A673 (cell line): ENCODE measurements at regions not wholly inside any gene's neighbourhood (a gene's known extent, or its start where the extent isn't known, plus 50 kb on each side); places are given as distances from the start of the nearest gene placed in this dataset.

ENCODE experiments used
- BruUV-seq: library from RNA; stranded (reverse); fragments of 400-500 nt; replicated peaks from 2 replicates; lab custom pipeline; 2021; lab: Mats Ljungman, UMichigan
- CTCF ChIA-PET: fragments of 300-600 bp; sonication (Branson Sonifier 250); formaldehyde crosslinking; loops from one replicate; lab custom pipeline; 2022; ENCODE audit warnings: antibody characterized with exemption; lab: Charles Lee
- POLR2A ChIA-PET: fragments of 300-600 bp; sonication (Branson Sonifier 250); formaldehyde crosslinking; loops from one replicate; lab custom pipeline; 2022; ENCODE audit warnings: antibody characterized with exemption; ENCODE audit not compliant: low non-redundant PET; lab: Charles Lee
- DNase-seq: peaks from one replicate; pipeline ENCODE4 v3.0.0-alpha.2; 2015; ENCODE audit warnings: low spot score
- H3K27ac ChIP-seq: fragments of 200-600 bp; sonication (generic); 2 replicates; pipeline ENCODE4 v1.5.1; 2016; ENCODE audit warnings: mixed run types, low read depth, mild to moderate bottlenecking, mixed read lengths, antibody characterized with exemption, low read length; ENCODE audit not compliant: poor library complexity, severe bottlenecking
- H3K27me3 ChIP-seq: fragments of 200-600 bp; sonication (generic); replicated peaks from 2 replicates; pipeline ENCODE4 v1.6.1; 2017; ENCODE audit warnings: mixed run types, low read depth, mild to moderate bottlenecking, mixed read lengths, antibody characterized with exemption, low read length; ENCODE audit not compliant: insufficient read depth, poor library complexity
- H3K36me3 ChIP-seq: fragments of 200-600 bp; sonication (generic); 2 replicates; pipeline ENCODE4 v1.6.1; 2016; ENCODE audit warnings: mixed run types, mild to moderate bottlenecking, mixed read lengths, antibody characterized with exemption, low read length; ENCODE audit not compliant: insufficient read depth, poor library complexity, severe bottlenecking
- H3K4me1 ChIP-seq: fragments of 200-600 bp; sonication (generic); 2 replicates; pipeline ENCODE4 v1.6.1; 2017; ENCODE audit warnings: mixed run types, mild to moderate bottlenecking, mixed read lengths, antibody characterized with exemption, low read length; ENCODE audit not compliant: insufficient read depth, poor library complexity, severe bottlenecking
- H3K4me3 ChIP-seq: fragments of 200-600 bp; sonication (generic); 2 replicates; pipeline ENCODE4 v1.5.1; 2016; ENCODE audit warnings: low read depth, mixed run types, mild to moderate bottlenecking, mixed read lengths, low read length; ENCODE audit not compliant: poor library complexity, severe bottlenecking
- H3K9me3 ChIP-seq: fragments of 200-600 bp; sonication (generic); 2 replicates; pipeline ENCODE4 v1.6.1; 2016; ENCODE audit warnings: mixed run types, low read depth, mild to moderate bottlenecking, mixed read lengths, antibody characterized with exemption, low read length; ENCODE audit not compliant: poor library complexity, severe bottlenecking
- CTCF ChIP-seq: fragments of 300-800, 200-600 bp; sonication (generic); conservative IDR thresholded peaks from 2 replicates; pipeline ENCODE4 v1.5.1; 2017; ENCODE audit warnings: low read depth, mild to moderate bottlenecking, antibody characterized with exemption, low read length, moderate library complexity, mixed read lengths
- EZH2 ChIP-seq: fragments of 200-600 bp; sonication (generic); IDR thresholded peaks from 2 replicates; pipeline ENCODE4 v1.6.1; 2017; ENCODE audit warnings: borderline replicate concordance, low read depth, mild to moderate bottlenecking, mixed read lengths, antibody characterized with exemption, low read length; ENCODE audit not compliant: poor library complexity, severe bottlenecking
- intact Hi-C: fragments of 100-400 bp; cut with micrococcal nuclease; formaldehyde crosslinking; loops from one replicate; pipeline ENCODE4 v1.10.0; 2022; ENCODE audit not compliant: unreplicated experiment

DNA sequence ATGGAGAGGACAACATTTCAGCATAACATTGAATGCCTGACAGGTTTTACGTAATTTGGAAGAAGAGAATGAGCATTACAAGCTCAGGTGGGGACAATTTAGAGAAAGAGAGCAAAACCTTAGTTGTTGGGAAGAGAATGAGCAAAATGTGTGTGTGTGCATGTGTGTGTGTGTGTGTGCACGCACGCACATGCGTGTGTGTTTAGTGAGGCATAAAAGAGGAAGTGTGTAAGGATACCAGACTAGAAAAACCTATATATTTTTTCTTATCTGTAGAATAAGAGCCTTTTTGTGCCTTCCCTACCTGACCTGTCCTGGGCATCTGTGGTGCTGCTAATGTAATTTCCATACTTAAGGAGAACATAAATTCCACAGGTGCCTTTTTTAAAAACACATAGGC is 99.0 kb upstream of the PLXNA2 start:
- POLR2A ChIA-PET, result no interaction called here
- intact Hi-C loops, result no loop called here
- DNase-seq, result no peak
- no TSS peak for BruUV-seq
- CTCF ChIA-PET, result no interaction called here
- no peak overlapping the region for H3K27ac ChIP-seq
- no peak overlapping the region for H3K4me3 ChIP-seq
- no peaks in the 10 kb centered on the region for H3K9me3 ChIP-seq
- TF ChIP-seq CTCF, result no peak
- TF ChIP-seq EZH2, result no peak
- H3K36me3 ChIP-seq, result no peaks in the 10 kb centered on the region
- no peaks in the 10 kb centered on the region for H3K4me1 ChIP-seq
- peaks cover 12% of the 10 kb centered on the region for H3K27me3 ChIP-seq

- no peak overlapping the region for H3K4me3 ChIP-seq
- H3K27ac ChIP-seq, result no peak overlapping the region
- H3K27me3 ChIP-seq, result peaks cover 12% of the 10 kb centered on the region
- ChIA-PET CTCF (interaction anchor here (0.5 kb wide), 1 partner anchor 1726 kb away, joined by 6 read pairs; no protein-coding TSS in a partner anchor), POLR2A (no interaction called here)
- intact Hi-C loops, result no loop called here
- no peaks in the 10 kb centered on the region for H3K4me1 ChIP-seq
- H3K36me3 ChIP-seq, result no peaks in the 10 kb centered on the region
- BruUV-seq, result no TSS peak
- no peak for DNase-seq
- TF ChIP-seq CTCF (no peak), EZH2 (no peak)
- no peaks in the 10 kb centered on the region for H3K9me3 ChIP-seq
These were observed 100.1 kb upstream of the PLXNA2 start for GRCh38 chr1:208344202-208344857.

DNA sequence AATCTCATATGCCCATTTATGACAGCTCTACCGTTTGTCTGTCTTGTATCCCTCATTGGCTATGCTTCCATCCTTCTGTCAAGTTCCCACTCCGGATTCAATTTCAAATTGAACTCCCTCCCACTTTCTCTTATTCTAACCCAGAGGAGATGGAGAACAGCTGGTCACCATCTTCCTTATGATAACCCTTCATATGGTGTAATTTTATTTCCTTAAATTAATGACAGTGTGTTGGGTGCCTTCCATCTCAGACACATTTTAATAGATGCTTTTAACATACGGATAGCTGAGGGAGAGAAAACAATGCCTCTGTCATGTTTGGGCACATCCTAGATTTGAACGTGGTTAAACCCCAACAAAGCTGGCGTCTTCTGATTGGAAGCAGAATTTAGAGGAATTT is 103.0 kb upstream of the PLXNA2 start:
- no peaks in the 10 kb centered on the region for H3K4me1 ChIP-seq
- intact Hi-C loops, result no loop called here
- no peaks in the 10 kb centered on the region for H3K36me3 ChIP-seq
- H3K27me3 ChIP-seq, result peaks cover 12% of the 10 kb centered on the region
- ChIA-PET POLR2A (no interaction called here), CTCF (no interaction called here)
- H3K27ac ChIP-seq, result no peak overlapping the region
- no peak for DNase-seq
- no TSS peak for BruUV-seq
- H3K9me3 ChIP-seq, result no peaks in the 10 kb centered on the region
- H3K4me3 ChIP-seq, result no peak overlapping the region
- TF ChIP-seq CTCF (no peak), EZH2 (no peak)
